Left lung (tissue), 4 donors: ENCODE measurements at regions not wholly inside any gene's neighbourhood (a gene's known extent, or its start where the extent isn't known, plus 50 kb on each side); places are given as distances from the start of the nearest gene placed in this dataset.

Experiments used
- ATAC-seq: fragments of 200-7000 bp; cut with Tn5 transposase; one replicate; pipeline ENCODE4 v1.9.1; 2020; ENCODE audit warnings: moderate library complexity
- DNase-seq, 4 donors: peaks; one replicate each; pipeline ENCODE4 v3.0.0-alpha.2; 2013 to 2020
- H3K27ac ChIP-seq, 2 donors: fragments of 200-600 bp; sonication (generic) in 1 of 2; one replicate each; pipeline versions ENCODE4 v1.5.0 to v1.8.0; 2020 to 2021
- H3K27me3 ChIP-seq, 2 donors: fragments of 200-600 bp; sonication (generic) in 1 of 2; one replicate each; pipeline versions ENCODE4 v1.5.0 to v1.8.0; 2020 to 2021
- H3K36me3 ChIP-seq, 2 donors: fragments of 200-600 bp; sonication (generic) in 1 of 2; one replicate each; pipeline versions ENCODE4 v1.5.0 to v1.8.0; 2020 to 2021
- H3K4me1 ChIP-seq, 2 donors: fragments of 200-600 bp; one replicate each; pipeline ENCODE4 v1.8.0; 2021
- H3K4me3 ChIP-seq, 2 donors: fragments of 200-600 bp; sonication (generic) in 1 of 2; one replicate each; pipeline versions ENCODE4 v1.5.0 to v1.8.0; 2020 to 2021; ENCODE audit warnings: mild to moderate bottlenecking in 1 of 2
- H3K9me3 ChIP-seq, 2 donors: fragments of 200-600 bp; sonication (generic) in 1 of 2; one replicate each; pipeline versions ENCODE4 v1.5.0 to v1.8.0; 2020 to 2021
- intact Hi-C, 2 donors: fragments of 100-400 bp; cut with DNase I; formaldehyde crosslinking; loops; one replicate each; pipeline versions ENCODE4 v1.11.2 to v1.14.2; 2022
- TF ChIP-seq, protein P1 (sequence below), 2 donors: fragments of 200-600 bp; sonication (generic) in 1 of 2; IDR thresholded peaks; one replicate each; pipeline versions ENCODE4 v1.5.0 to v1.8.0; 2021; ENCODE audit warnings: antibody characterized with exemption in 2 of 2
- donor health status: DM: no; HTN: yes; CAD: no.
- donor health status: DM: no; HTN: no; CAD: no.

DNA sequence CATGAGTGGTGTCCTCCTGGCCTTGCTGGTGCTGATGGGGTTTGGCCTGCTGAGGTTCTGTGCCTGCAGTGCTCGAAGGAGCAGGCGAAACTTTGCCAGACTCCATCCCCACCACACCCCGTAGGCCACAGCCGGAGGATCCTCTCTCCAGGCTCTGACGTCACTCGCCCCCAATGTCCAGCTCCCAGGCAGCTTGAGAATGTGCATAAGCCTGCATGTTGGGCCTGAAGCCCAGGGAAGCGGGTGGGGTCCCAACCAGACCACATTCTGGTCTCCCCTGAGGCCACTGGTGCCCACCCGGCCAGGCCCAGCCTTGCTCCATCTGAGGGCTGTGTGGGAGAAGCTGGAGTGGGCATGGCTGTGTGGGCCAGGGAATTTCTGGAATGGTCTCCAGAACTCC lies 109.8 kb downstream of the ASB7 start:
- Histone ChIP-seq H3K27me3 (no peaks in the 10 kb centered on the region), H3K27ac (no peak overlapping the region), H3K36me3 (no peaks in the 10 kb centered on the region), H3K4me1 (peaks cover 4 to 5% of the 10 kb centered on the region in 2 donors), H3K4me3 (no peak overlapping the region), H3K9me3 (no peaks in the 10 kb centered on the region)
- intact Hi-C loops = no loop called here
- TF ChIP-seq, protein P1, sequence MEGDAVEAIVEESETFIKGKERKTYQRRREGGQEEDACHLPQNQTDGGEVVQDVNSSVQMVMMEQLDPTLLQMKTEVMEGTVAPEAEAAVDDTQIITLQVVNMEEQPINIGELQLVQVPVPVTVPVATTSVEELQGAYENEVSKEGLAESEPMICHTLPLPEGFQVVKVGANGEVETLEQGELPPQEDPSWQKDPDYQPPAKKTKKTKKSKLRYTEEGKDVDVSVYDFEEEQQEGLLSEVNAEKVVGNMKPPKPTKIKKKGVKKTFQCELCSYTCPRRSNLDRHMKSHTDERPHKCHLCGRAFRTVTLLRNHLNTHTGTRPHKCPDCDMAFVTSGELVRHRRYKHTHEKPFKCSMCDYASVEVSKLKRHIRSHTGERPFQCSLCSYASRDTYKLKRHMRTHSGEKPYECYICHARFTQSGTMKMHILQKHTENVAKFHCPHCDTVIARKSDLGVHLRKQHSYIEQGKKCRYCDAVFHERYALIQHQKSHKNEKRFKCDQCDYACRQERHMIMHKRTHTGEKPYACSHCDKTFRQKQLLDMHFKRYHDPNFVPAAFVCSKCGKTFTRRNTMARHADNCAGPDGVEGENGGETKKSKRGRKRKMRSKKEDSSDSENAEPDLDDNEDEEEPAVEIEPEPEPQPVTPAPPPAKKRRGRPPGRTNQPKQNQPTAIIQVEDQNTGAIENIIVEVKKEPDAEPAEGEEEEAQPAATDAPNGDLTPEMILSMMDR (IDR thresholded peaks at IDR 0.05) = no peak
- ATAC-seq = no peak
- DNase-seq = no peak

- peak; percentile 39 for ATAC-seq
Measured at GRCh38 chr15:100713163-100713867, 110.9 kb downstream of the ASB7 start.

DNA sequence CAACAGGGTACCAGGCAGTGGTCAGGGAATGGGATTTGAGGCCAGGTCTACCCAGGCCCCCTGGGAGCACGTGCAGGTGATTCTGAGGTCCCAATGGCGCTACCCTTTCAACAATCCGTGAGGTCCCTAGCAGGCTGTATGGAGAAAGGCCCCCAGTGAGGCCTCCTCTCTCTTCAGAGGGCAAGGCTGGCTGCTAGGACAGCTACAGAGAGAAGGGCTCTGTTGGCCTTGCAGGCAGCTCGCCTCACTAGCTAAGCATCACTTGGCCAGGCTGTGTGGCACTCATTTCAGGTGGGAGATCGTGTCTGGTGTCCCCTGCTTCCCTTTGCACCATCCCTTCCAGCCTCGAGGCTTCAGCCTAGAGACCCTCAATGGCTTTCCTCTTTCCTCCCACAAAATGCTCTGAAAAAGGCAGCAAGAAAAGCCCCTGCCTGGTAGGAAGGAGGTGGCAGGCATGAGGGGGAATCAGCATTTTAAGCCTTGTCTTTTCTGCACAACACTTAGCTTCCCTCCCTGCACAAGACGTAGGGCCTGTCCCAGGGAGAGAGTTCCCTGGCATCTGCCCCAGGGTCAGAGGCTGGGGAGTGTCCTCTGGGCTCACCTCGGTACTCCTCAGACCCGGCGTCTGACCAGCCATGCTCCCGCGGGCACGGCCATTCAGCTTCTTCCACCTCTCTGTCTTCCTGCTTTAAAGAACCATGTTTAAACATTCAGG lies 111.8 kb downstream of the ASB7 start:
- H3K36me3 ChIP-seq = no peaks in the 10 kb centered on the region
- H3K4me3 ChIP-seq = no peak overlapping the region
- peaks cover 4 to 5% of the 10 kb centered on the region in 2 donors for H3K4me1 ChIP-seq
- DNase-seq (peak in 1 of 4 donors; percentile 61), ATAC-seq (peak; percentile 38)
- intact Hi-C loops = no loop called here
- H3K9me3 ChIP-seq = no peaks in the 10 kb centered on the region
- peak overlapping the region in 1 of 2 donors; percentile 44 for H3K27ac ChIP-seq
- TF ChIP-seq, protein P1 (IDR thresholded peaks at IDR 0.05) = no peak
- H3K27me3 ChIP-seq = no peaks in the 10 kb centered on the region

More at GRCh38 chr15:100713163-100713867, 110.9 kb downstream of the ASB7 start:
- intact Hi-C loops = no loop called here
- H3K27me3 ChIP-seq = no peaks in the 10 kb centered on the region
- H3K4me3 ChIP-seq = no peak overlapping the region
- no peaks in the 10 kb centered on the region for H3K9me3 ChIP-seq
- H3K27ac ChIP-seq = no peak overlapping the region
- DNase-seq = no peak
- H3K4me1 ChIP-seq = peaks cover 4 to 5% of the 10 kb centered on the region in 2 donors
- TF ChIP-seq, protein P1 (IDR thresholded peaks at IDR 0.05) = no peak
- no peaks in the 10 kb centered on the region for H3K36me3 ChIP-seq

GRCh38 chr15:100714749-100715342 lies 112.5 kb downstream of the ASB7 start:
- Histone ChIP-seq H3K36me3 (no peaks in the 10 kb centered on the region), H3K27me3 (no peaks in the 10 kb centered on the region), H3K4me1 (peaks cover 4 to 5% of the 10 kb centered on the region in 2 donors), H3K9me3 (no peaks in the 10 kb centered on the region), H3K4me3 (no peak overlapping the region), H3K27ac (peak overlapping the region in 1 of 2 donors; percentile 44)
- TF ChIP-seq, protein P1 (IDR thresholded peaks at IDR 0.05) = no peak
- peak; percentile 51 for ATAC-seq
- no peak for DNase-seq
- intact Hi-C loops = no loop called here
